ENCODE measurements at regions not wholly inside any gene's neighbourhood (a gene's known extent, or its start where the extent isn't known, plus 50 kb on each side); places are given as distances from the start of the nearest gene placed in this dataset.

- no peak for TF ChIP-seq CTCF (conservative IDR thresholded peaks at IDR 0.05; ENCODE audit: low read length)
- no peak for TF ChIP-seq EZH2phosphoT487 (IDR thresholded peaks at IDR 0.05; ENCODE audit: borderline replicate concordance)
- H3K4me3 ChIP-seq (ENCODE audit: low read length, poor library complexity, severe bottlenecking): no peak overlapping the region
- no peaks in the 10 kb centered on the region for H3K36me3 ChIP-seq (ENCODE audit: insufficient read depth, low read length)
- no peaks in the 10 kb centered on the region for H3K79me2 ChIP-seq (ENCODE audit: insufficient read depth, low read length)
- H4K20me1 ChIP-seq (ENCODE audit: insufficient read depth, low read length, poor library complexity, severe bottlenecking): no peaks in the 10 kb centered on the region
- no peaks in the 10 kb centered on the region for H3K4me1 ChIP-seq (ENCODE audit: insufficient read depth, low read length, poor library complexity, severe bottlenecking)
- no peak overlapping the region for H3K9ac ChIP-seq (ENCODE audit: low read depth, low read length, poor library complexity, severe bottlenecking)
- no peaks in the 10 kb centered on the region for H3K9me3 ChIP-seq (ENCODE audit: insufficient read depth, low read depth, low read length)
- H3F3A ChIP-seq (ENCODE audit: low read depth): no peaks in the 10 kb centered on the region
- no peak overlapping the region for H2AFZ ChIP-seq (ENCODE audit: low read length)
- H3K9me2 ChIP-seq (replicated peaks; ENCODE audit: low read depth, low read length): no peaks in the 10 kb centered on the region
- no peak overlapping the region for H3K4me2 ChIP-seq (ENCODE audit: low read depth, low read length, poor library complexity, severe bottlenecking)
- H3K27me3 ChIP-seq (ENCODE audit: insufficient read depth, low read length, poor library complexity, severe bottlenecking): no peaks in the 10 kb centered on the region
Observed at GRCh38 chr10:83915801-83916200, 223.5 kb upstream of the GHITM start.

GRCh38 chr10:83917537-83918506, 221.5 kb upstream of the GHITM start:
- Histone ChIP-seq H4K20me1 (ENCODE audit: insufficient read depth, low read length, poor library complexity, severe bottlenecking) (no peaks in the 10 kb centered on the region), H3K4me2 (ENCODE audit: low read depth, low read length, poor library complexity, severe bottlenecking) (no peak overlapping the region), H3K27me3 (ENCODE audit: insufficient read depth, low read length, poor library complexity, severe bottlenecking) (no peaks in the 10 kb centered on the region), H2AFZ (ENCODE audit: low read length) (no peak overlapping the region), H3K4me3 (ENCODE audit: low read length, poor library complexity, severe bottlenecking) (no peak overlapping the region), H3F3A (ENCODE audit: low read depth) (no peaks in the 10 kb centered on the region), H3K9ac (ENCODE audit: low read depth, low read length, poor library complexity, severe bottlenecking) (no peak overlapping the region), H3K79me2 (ENCODE audit: insufficient read depth, low read length) (no peaks in the 10 kb centered on the region), H3K36me3 (ENCODE audit: insufficient read depth, low read length) (no peaks in the 10 kb centered on the region), H3K4me1 (ENCODE audit: insufficient read depth, low read length, poor library complexity, severe bottlenecking) (no peaks in the 10 kb centered on the region), H3K9me3 (ENCODE audit: insufficient read depth, low read depth, low read length) (no peaks in the 10 kb centered on the region), H3K9me2 (replicated peaks; ENCODE audit: low read depth, low read length) (no peaks in the 10 kb centered on the region)
- TF ChIP-seq EZH2phosphoT487 (IDR thresholded peaks at IDR 0.05; ENCODE audit: borderline replicate concordance) (no peak), CTCF (conservative IDR thresholded peaks at IDR 0.05; ENCODE audit: low read length) (no peak)

GRCh38 chr10:83919187-83919586, 220.1 kb upstream of the GHITM start:
- no peak overlapping the region for H3K9ac ChIP-seq (ENCODE audit: low read depth, low read length, poor library complexity, severe bottlenecking)
- no peaks in the 10 kb centered on the region for H3F3A ChIP-seq (ENCODE audit: low read depth)
- H3K4me3 ChIP-seq (ENCODE audit: low read length, poor library complexity, severe bottlenecking): no peak overlapping the region
- no peaks in the 10 kb centered on the region for H3K4me1 ChIP-seq (ENCODE audit: insufficient read depth, low read length, poor library complexity, severe bottlenecking)
- H3K36me3 ChIP-seq (ENCODE audit: insufficient read depth, low read length): no peaks in the 10 kb centered on the region
- no peaks in the 10 kb centered on the region for H3K79me2 ChIP-seq (ENCODE audit: insufficient read depth, low read length)
- H3K9me2 ChIP-seq (replicated peaks; ENCODE audit: low read depth, low read length): no peaks in the 10 kb centered on the region
- no peak overlapping the region for H3K4me2 ChIP-seq (ENCODE audit: low read depth, low read length, poor library complexity, severe bottlenecking)
- H3K27me3 ChIP-seq (ENCODE audit: insufficient read depth, low read length, poor library complexity, severe bottlenecking): no peaks in the 10 kb centered on the region
- TF ChIP-seq EZH2phosphoT487 (IDR thresholded peaks at IDR 0.05; ENCODE audit: borderline replicate concordance) (no peak), CTCF (conservative IDR thresholded peaks at IDR 0.05; ENCODE audit: low read length) (no peak)
- no peaks in the 10 kb centered on the region for H3K9me3 ChIP-seq (ENCODE audit: insufficient read depth, low read depth, low read length)
- no peaks in the 10 kb centered on the region for H4K20me1 ChIP-seq (ENCODE audit: insufficient read depth, low read length, poor library complexity, severe bottlenecking)
- H2AFZ ChIP-seq (ENCODE audit: low read length): no peak overlapping the region

All from Loucy (cell line).